ENCODE measurements at regions not wholly inside any gene's neighbourhood (a gene's known extent, or its start where the extent isn't known, plus 50 kb on each side); places are given as distances from the start of the nearest gene placed in this dataset.
"Not testable (repeated sequence)": the region's sequence is repeated elsewhere in the genome, so short reads cannot be mapped to it uniquely, and the experiment has no call there.

GRCh38 chr15:38849046-38849445, 284.4 kb upstream of the RASGRP1 start:
- Mint-ChIP-seq H3K27me3 (ENCODE audit: low read depth, unreplicated experiment) (no peaks in the 10 kb centered on the region), H3K9me3 (ENCODE audit: unreplicated experiment) (no peaks in the 10 kb centered on the region), H3K4me1 (ENCODE audit: low read depth, unreplicated experiment) (peaks cover 10% of the 10 kb centered on the region), H3K27ac (ENCODE audit: unreplicated experiment) (no peak overlapping the region), H3K36me3 (ENCODE audit: low read depth, unreplicated experiment) (no peaks in the 10 kb centered on the region), H3K4me3 (ENCODE audit: unreplicated experiment) (no peak overlapping the region)
- H3K4me2 ChIP-seq (ENCODE audit: low read length): no peak overlapping the region
- H2AFZ ChIP-seq (ENCODE audit: low read depth, low read length): no peak overlapping the region
- no peaks in the 10 kb centered on the region for H3K9me3 ChIP-seq (ENCODE audit: insufficient read depth, low read depth, low read length)
- H3K27ac ChIP-seq (ENCODE audit: low read depth, low read length): no peak overlapping the region
- DNase-seq (ENCODE audit: low read depth): no peak
- H3K4me3 ChIP-seq (ENCODE audit: insufficient read depth, low read depth, low read length): no peak overlapping the region
- TF ChIP-seq EZH2 (IDR thresholded peaks at IDR 0.05; ENCODE audit: insufficient read depth, low read length): no peak
- no peak for TF ChIP-seq CTCF (IDR thresholded peaks at IDR 0.05; ENCODE audit: insufficient read depth, low read depth, low read length)
- no peaks in the 10 kb centered on the region for H4K20me1 ChIP-seq (ENCODE audit: insufficient read depth, low read length)
- H3K79me2 ChIP-seq (ENCODE audit: insufficient read depth, low read length): no peaks in the 10 kb centered on the region
- H3K4me1 ChIP-seq (ENCODE audit: insufficient read depth, low read length): peaks cover 17% of the 10 kb centered on the region
- no peaks in the 10 kb centered on the region for H3K27me3 ChIP-seq (ENCODE audit: insufficient read depth, low read length)
- no peaks in the 10 kb centered on the region for H3K36me3 ChIP-seq (ENCODE audit: insufficient read depth, low read length)
- H3K9ac ChIP-seq (ENCODE audit: low read length): no peak overlapping the region
- peak; percentile 34 for FAIRE-seq

- not testable (repeated sequence) for H3K9me3 ChIP-seq (ENCODE audit: insufficient read depth, low read depth, low read length); H3K4me3 ChIP-seq (ENCODE audit: insufficient read depth, low read depth, low read length); H3K4me1 ChIP-seq (ENCODE audit: insufficient read depth, low read length); H3K27ac ChIP-seq (ENCODE audit: low read depth, low read length); H3K9ac ChIP-seq (ENCODE audit: low read length); H4K20me1 ChIP-seq (ENCODE audit: insufficient read depth, low read length); H2AFZ ChIP-seq (ENCODE audit: low read depth, low read length); H3K36me3 ChIP-seq (ENCODE audit: insufficient read depth, low read length); H3K27ac Mint-ChIP-seq (ENCODE audit: unreplicated experiment); H3K4me1 Mint-ChIP-seq (ENCODE audit: low read depth, unreplicated experiment); H3K79me2 ChIP-seq (ENCODE audit: insufficient read depth, low read length); H3K27me3 ChIP-seq (ENCODE audit: insufficient read depth, low read length); H3K9me3 Mint-ChIP-seq (ENCODE audit: unreplicated experiment); DNase-seq (ENCODE audit: low read depth); H3K4me2 ChIP-seq (ENCODE audit: low read length); FAIRE-seq; H3K27me3 Mint-ChIP-seq (ENCODE audit: low read depth, unreplicated experiment); H3K4me3 Mint-ChIP-seq (ENCODE audit: unreplicated experiment); H3K36me3 Mint-ChIP-seq (ENCODE audit: low read depth, unreplicated experiment)
These were observed 287.6 kb upstream of the RASGRP1 start for GRCh38 chr15:38852188-38852587.

- TF ChIP-seq CTCF (IDR thresholded peaks at IDR 0.05; ENCODE audit: insufficient read depth, low read depth, low read length): no peak
- no peak for TF ChIP-seq EZH2 (IDR thresholded peaks at IDR 0.05; ENCODE audit: insufficient read depth, low read length)
- Mint-ChIP-seq H3K36me3 (ENCODE audit: low read depth, unreplicated experiment) (no peaks in the 10 kb centered on the region), H3K27me3 (ENCODE audit: low read depth, unreplicated experiment) (peaks cover 5% of the 10 kb centered on the region), H3K4me1 (ENCODE audit: low read depth, unreplicated experiment) (no peaks in the 10 kb centered on the region), H3K4me3 (ENCODE audit: unreplicated experiment) (no peak overlapping the region), H3K27ac (ENCODE audit: unreplicated experiment) (no peak overlapping the region), H3K9me3 (ENCODE audit: unreplicated experiment) (peaks cover 5% of the 10 kb centered on the region)
- DNase-seq (ENCODE audit: low read depth) (no peak), FAIRE-seq (no peak)
- Histone ChIP-seq H3K79me2 (ENCODE audit: insufficient read depth, low read length) (no peaks in the 10 kb centered on the region), H4K20me1 (ENCODE audit: insufficient read depth, low read length) (no peaks in the 10 kb centered on the region), H3K27ac (ENCODE audit: low read depth, low read length) (no peak overlapping the region), H3K9ac (ENCODE audit: low read length) (no peak overlapping the region), H3K4me1 (ENCODE audit: insufficient read depth, low read length) (no peaks in the 10 kb centered on the region), H2AFZ (ENCODE audit: low read depth, low read length) (no peak overlapping the region), H3K4me2 (ENCODE audit: low read length) (no peak overlapping the region), H3K9me3 (ENCODE audit: insufficient read depth, low read depth, low read length) (no peaks in the 10 kb centered on the region), H3K4me3 (ENCODE audit: insufficient read depth, low read depth, low read length) (no peak overlapping the region), H3K36me3 (ENCODE audit: insufficient read depth, low read length) (no peaks in the 10 kb centered on the region), H3K27me3 (ENCODE audit: insufficient read depth, low read length) (no peaks in the 10 kb centered on the region)
These were observed 289.0 kb upstream of the RASGRP1 start for GRCh38 chr15:38853608-38854007.
